HG02884 (cell line): ENCODE measurements at regions not wholly inside any gene's neighbourhood (a gene's known extent, or its start where the extent isn't known, plus 50 kb on each side); places are given as distances from the start of the nearest gene placed in this dataset.

Source experiments
- ATAC-seq: cut with Tn5 transposase; IDR thresholded peaks from one replicate; pipeline ENCODE4 v1.9.1; 2021; ENCODE audit warnings: mild to moderate bottlenecking, moderate library complexity; ENCODE audit not compliant: unreplicated experiment

DNA sequence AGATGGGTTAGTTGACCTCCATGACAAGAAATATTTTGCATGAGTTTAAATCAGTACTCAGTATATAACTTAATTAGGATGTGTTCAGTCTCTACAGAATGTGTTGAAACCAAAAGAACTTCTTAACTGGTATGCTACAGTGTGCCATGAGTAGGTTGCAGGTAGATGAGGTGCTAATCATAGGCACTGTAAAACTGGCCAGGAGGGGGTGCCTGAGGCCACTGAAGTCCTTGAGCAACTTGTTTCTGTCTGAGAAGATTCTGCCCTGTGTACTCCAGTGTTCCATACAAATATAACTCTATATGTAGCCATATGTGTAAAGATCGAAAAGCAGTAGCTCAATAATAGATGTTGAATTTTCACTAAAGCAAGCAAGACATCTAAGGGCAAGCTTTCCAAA is 549.2 kb upstream of the KLF12 start:
- no peak for ATAC-seq

DNA sequence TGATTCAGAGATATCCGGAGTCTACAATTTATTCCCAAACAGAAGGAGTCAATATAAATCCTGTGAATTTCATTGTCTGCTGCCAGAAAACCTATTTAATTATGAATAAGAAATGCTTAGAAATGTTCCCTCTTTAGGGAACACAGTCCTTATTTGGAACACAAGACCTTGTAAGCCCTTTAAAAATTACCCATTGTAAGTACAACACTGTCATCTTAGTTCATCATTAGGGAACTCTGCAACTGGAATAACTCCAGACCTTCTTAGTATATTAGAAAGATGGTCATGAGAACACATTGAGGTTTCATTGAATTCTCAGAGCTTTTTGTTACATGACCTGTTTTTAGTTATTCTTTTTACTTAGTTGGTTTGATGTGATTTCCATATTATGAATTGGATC is 548.5 kb upstream of the KLF12 start:
- no peak for ATAC-seq

DNA sequence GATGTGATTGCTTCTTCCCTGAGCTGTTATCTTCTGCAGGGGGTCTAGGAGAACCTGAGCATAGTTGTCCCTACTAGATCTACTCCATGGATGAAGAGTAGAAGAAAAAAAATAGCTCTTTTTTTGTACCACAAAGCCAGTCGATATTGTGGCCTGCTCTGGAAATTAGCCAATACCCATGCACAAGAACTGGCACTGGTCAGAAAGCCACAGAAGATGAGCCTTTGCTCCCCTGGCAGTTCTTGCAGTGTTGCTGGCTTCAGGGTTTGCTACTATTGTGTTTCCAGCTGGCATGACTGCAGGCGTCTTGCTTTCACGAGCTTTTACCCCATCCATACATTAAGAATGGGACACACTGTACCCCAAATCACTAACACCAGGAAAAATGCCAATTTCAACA is 547.7 kb upstream of the KLF12 start:
- ATAC-seq, result no peak

DNA sequence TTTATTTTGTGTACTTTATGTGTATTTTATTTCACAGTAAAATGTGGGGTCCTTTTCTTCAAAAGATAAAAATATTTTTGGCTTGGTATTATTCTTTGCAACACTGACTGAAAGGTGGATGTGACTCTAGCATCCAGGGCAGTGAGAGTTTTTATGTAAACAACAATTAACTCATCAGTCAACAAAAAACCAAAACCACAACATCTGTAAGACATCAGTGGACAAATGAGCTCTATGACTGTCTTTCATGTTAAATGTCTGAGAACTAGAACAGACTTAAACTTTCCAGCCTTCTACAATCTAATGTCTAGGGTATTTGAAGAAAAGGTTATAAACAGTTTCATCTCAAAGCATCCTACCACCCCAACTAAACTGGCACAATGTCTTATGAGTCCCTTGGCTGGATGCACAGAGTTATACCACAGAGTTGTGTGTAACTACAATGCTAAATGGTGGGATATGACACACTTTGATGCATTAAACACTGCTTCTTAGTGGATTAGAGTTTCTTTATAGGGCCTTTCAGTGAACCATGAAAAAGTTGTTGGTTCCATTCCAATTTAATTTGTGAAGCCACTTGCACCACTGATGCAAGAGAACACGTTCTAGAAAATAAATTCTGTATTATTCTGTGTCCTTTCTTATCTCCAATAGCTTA is 544.2 kb upstream of the KLF12 start:
- no peak for ATAC-seq

DNA sequence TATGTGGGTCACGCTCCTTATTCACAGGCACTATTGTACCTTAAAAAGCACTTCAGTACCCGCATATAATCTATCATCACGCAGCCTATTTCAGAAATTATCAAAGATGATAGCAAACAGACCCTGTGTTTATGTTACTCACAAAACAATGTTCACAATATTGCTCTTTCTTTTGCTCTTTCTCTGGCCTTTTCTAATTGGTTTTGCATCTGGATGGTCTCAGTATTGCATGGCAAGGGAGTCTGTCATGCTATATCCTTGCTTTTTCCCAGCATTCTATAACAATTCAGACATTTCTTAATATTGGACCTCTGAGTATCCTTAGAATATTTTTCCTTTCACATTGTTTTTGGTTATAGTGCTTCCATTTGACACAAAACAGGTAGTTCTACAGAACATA is 541.8 kb upstream of the KLF12 start:
- no peak for ATAC-seq

DNA sequence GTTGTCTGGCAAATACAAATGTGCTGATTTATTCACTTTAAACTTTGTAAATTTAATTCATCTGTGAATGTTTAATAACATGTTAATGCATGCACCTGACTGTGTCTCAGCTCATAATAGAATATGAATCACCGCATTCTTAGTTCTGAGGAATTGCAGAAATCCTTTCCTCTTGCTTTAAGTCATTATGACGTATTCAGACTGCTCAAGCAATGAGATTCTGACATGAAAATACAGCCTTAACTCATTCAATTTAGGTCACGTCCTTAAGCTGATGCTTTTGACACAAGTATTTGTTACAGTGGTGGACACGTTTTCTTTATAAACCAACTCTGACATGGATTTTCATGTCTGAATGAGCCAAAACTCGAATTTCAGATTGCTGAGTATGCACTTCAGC is 541.0 kb upstream of the KLF12 start:
- ATAC-seq, result no peak

DNA sequence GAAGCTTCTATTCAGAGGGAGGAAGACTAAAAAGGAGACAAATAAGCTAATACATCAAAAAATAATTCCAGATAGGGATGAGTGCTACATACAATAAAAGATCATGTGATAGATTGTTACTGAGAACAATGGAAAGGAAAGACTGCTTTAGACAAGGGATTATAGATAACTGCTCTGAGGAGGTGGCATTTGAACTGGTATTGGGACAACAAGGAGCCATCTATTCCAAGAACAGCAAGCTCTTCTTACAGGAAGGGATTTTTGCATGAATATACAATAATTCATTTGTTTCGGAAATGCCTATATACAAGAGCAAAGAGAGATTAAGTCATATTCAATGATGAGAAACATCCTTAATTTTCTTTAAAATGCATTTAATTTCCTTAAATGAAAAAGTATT is 540.5 kb upstream of the KLF12 start:
- no peak for ATAC-seq

DNA sequence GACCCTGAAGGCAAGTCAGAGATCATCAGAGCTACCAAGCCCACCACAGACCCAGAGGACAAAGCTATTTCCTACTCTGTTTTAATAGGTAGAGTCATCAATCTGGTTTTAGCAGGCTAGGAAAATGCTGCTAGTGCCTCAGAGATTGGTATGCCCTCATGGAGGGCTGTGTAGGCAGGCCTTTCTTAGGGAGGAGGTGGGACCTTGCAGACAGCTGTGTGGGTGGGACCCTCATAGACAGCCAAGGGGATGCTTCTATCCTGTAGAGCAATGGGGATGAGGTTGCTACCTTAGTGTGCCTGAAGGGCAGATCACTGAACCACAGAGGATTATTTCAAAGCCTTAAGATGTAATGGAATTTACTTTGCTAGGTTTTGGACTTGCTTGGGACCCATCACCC is 534.9 kb upstream of the KLF12 start:
- ATAC-seq, result no peak

DNA sequence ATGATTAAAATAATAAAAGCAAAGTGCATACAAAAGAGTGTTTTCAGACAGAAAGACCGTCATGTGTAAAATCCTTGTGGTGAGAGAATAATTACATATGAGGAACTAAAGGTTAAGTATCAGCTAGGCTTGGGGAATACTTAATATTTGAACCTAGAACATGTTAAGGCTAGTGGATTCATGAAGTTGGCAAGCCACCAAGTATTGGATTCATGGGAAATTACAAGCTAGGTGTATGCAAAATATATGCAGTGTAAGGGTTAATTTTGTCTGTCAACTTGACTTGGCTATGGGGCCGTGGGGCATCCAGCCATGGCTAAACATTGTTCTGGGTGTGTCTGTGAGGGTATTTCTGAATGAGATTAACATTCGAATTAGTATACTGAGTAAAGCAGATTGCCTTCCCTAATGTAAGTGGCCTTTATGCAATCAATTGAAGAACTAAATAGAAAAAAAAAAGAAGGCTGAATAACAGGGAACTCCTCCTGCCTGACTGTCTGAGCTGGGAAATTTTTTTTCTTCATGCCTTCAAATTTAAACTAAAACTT is 533.5 kb upstream of the KLF12 start:
- no peak for ATAC-seq

DNA sequence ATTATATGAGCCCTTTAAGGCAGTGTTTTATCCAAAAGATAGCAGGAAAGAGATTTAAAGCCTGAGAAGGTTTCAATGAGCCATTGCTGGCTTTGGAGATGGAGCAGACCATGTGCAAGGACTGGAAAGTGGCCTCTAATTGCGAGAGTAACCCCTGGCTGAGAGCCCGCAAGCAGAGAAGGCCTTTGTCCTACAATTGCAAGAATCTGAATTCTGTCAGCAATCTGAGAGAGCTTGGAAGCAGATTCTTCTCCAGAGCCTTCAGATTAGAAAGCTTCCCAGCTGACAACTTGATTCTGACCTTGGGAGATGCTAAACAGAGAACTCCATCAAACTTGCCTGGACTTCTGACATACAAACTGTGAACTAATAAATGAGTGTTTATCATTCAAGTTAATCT is 528.7 kb upstream of the KLF12 start:
- no peak for ATAC-seq

DNA sequence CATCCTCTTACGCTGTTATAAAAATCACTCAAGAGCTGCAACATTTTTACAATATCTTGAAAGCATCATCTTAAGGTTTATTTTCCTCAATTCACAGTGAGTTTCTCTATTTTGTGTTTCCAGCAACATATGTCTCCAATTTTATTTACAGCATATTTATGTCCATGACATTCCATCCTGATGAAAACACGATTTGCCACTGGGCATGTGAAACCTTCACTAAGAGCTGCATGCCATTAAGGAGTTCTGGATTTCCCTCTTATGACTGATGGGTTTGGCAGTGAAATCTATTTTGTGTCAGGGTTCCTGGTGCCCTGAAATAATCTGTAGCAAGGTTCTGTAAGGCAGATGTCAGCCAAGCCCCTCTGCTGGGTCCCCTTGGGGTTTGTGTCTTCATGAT is 527.6 kb upstream of the KLF12 start:
- ATAC-seq, result no peak

DNA sequence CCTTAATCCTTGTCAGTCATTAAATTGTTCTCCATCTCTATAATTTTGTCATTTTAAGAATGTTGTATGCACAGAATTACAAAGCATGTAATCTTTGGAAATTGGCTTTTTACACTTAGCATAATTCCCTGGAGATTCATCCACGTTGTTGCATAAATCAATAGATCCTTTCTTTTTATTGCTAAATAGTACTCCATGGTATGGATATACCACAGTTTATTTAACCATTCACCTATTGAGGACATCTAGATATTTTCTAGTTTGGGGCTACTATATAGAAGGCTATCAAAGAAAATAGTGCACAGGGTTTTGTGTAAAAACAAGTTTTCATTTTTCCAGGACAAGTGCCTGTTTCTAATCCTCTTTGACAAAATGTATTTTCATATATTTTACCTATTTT is 523.6 kb upstream of the KLF12 start:
- no peak for ATAC-seq

DNA sequence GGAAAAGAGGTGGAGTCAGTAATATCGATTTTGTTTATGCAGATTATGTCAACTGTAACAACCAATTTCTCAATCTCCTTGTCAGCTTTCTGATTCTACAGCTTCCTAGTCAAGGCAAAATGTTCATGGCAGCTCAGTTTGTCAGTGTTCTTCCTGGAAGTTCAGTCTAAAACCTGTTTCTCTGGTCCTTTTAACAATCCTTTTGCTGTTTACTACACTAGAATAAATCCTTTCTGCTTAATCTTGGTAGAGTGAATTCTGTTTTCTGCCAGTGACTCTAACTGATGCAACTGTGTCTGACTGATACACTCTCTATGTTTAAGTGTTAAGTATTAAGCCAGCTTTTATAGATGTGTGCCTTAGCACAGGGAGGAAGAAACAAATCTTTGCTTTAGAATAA is 516.9 kb upstream of the KLF12 start:
- no peak for ATAC-seq

DNA sequence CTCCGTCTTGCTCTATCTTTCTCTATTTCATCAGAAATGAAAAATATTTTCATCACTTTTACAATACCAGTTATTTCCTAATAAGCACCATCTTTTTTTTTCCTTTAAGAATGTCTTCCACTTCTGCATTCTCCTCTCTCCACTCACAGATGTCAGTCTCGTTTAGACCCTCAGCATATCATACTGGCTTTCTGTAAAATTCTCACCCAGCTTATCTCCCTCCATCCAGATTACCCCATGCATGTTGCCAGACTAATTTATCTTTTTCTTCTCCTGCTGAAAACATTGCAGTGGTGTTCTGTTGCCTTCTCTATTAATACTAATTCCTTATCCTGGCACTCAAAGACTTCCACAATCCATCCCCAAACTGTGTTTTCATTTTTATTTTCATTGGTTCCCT is 513.8 kb upstream of the KLF12 start:
- ATAC-seq, result no peak

DNA sequence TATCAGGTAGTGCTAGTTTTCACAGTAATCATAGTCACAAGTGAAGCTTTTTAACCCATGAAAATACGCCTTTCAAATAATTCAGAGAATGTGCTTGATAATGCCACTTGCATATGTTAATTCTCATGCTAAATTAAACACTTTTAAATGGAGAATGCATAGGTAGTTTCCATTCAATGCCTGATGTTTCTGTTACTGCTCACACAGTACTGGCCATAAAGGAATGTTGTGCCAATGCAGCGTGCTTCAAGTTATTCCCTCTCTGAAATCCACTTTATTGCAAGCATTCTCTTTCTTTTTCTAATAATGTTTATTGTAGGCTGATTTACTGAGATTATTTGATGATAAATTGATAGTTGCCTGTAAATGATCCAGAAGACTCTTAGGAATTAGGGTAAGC is 513.0 kb upstream of the KLF12 start:
- ATAC-seq, result no peak

DNA sequence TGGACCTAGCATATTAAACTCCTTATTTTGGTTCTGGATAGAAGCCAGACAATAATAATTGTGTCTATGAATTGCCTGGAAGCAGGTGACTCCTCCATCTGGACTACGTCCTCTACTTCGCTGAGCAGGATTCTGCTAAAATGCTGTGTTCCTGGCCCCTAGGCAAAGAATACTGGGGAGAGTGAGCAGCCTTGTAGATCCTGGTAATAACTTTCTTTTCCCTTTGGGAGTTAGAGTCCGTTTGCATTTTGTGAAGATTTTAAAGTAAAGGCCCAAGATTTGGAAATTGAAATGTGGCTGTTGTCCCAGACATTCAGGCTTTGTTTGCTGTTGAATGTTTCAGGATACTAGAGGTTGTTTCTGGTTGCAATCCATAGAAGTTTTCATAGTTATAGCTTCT is 511.9 kb upstream of the KLF12 start:
- no peak for ATAC-seq

DNA sequence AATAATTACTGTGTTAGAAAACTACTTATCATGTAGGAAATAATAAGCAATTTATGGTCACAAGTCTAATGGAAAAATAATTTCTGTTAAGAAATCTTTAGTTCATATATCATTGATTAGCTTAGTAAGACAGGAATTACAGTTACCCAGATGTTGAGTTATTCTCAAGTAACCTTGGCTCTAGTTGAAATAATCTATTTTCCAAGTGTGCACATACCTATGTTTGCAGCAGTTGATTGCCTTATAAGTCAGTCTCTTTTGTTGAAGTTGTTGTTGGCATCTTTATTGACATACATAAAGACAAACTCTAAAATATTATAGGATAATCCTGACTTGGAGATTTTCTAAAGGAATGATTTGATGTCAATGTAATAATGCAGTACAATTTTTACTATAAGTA is 511.4 kb upstream of the KLF12 start:
- no peak for ATAC-seq

DNA sequence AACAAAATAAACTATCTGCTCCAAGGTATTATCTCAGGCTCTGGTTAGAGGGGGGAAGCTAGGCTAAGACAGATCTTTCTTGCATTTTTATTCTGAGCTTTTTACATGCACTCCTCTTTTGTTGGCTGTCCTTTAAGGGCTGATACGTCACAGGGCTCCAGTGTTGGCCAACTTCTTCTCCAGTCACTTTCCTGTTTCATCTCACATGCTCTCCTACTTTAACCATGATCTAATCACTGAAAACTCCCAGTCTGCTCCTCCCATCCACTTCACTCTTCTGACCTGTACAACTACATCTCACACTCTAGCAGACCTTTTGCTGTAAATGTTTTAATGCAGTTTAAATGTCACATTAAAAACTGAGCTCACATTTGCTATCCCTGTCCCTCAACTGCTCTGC is 510.0 kb upstream of the KLF12 start:
- no peak for ATAC-seq

DNA sequence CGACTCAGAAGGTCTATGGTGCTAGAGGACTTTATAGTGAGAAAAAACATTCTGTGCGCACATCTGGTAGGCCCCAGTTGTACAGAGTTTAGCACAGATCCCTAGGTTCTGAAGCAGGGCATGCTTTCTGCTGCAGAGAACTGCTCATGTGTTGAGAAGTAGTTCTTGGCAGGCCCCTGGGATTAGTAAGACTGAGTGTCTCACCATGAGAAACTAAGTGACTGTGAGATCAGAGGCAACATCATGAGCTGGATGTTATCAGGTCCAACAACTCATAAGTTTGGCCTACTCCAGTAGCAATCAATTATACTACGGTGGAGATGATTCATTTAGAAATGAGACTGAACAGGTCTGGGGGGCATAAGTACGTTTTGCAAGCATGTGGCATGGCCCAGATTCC is 507.4 kb upstream of the KLF12 start:
- no peak for ATAC-seq

DNA sequence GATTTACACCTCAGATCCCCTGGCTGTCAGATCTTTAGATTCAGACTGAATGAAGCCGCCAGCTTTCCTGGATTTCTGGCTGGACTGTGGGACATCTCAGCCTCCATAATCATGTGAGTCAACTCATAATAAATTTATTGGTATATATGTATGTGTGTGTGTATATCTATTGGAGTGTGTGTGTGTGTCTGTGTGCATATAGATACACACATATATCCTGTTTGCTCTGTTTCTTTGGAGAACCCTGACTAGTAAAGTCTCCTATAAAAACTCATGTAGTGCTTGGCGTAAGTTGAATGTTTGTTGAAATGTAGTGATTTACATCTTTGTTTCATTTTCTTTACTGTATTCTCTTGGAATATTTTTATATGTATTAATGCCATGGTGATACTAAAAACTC is 499.5 kb upstream of the KLF12 start:
- ATAC-seq, result no peak

DNA sequence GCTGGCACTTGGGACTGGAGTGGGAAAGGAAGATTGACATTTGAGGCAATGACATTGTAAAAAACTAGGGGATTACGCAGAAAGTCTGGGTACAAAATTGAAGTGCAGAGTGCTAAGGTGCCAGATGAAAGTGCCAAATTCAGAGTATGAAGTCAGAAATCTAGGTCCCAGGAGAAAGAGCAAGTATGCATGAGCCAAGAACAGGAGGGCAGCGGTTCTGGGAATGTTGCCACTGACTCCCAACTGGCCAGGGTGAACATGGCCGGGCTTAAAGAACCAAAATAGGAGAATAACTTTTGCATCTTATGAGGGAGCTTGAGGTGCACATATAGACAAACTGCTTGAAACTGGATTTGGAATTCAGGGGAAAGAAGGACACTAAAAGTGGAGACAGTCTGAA is 495.8 kb upstream of the KLF12 start:
- ATAC-seq, result no peak

DNA sequence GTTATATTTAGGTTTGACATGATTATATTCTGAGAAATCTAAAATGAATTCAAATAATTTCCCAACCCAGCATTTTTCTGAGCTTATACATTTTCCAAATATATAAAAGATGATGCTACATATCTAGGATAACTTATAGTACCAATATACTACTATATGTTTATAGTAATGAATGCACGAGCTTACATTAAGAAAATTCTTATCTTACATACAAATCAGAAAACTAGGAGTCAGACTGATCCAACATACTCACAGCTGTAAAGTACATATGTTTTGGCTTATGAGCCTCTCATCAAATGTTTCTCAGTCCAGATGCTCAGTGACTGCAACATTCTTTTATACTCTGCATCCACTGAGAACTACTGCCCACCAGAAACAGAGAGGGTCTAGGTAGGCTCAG is 491.3 kb upstream of the KLF12 start:
- ATAC-seq, result no peak

DNA sequence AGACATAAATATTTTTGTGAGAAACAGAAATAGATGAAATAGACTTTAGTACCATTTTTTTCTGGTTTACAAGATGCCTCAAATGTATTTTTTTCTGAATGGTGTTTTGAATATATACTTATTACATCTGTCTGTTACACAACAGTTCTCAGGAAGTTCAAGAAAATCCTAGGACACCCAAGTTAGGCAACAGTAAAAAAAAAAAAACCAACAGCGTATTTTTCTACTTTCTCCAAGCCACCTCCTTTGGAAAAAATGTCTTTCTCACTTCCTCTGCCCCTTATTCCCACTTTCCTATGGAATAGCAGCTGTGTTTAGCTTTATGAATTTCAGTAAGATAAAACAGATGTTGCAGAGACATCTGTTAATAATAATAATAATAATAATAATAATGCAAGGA is 489.6 kb upstream of the KLF12 start:
- no peak for ATAC-seq
